Heart left ventricle (tissue), 13 donors: ENCODE measurements at regions not wholly inside any gene's neighbourhood (a gene's known extent, or its start where the extent isn't known, plus 50 kb on each side); places are given as distances from the start of the nearest gene placed in this dataset.

Experiments
- CTCF ChIP-seq, 12 donors: fragments of 200-600 bp; sonication (generic) in 4 of 12; IDR thresholded peaks; one replicate each; pipeline versions ENCODE4 v1.5.0 to v1.8.0; 2018 to 2022; ENCODE audit warnings: antibody characterized with exemption in 12 of 12, mild to moderate bottlenecking in 5 of 12
- POLR2A ChIP-seq, 2 donors: fragments of 450-650 bp; IDR thresholded peaks; one replicate each; pipeline ENCODE4 v1.6.1; 2017; ENCODE audit warnings: antibody characterized with exemption in 2 of 2, mild to moderate bottlenecking in 2 of 2, moderate library complexity in 2 of 2
- donor health status: ischemic (EF 13 %, LVEDD 7.1; RV severe dilation, severe dysfunction).
- donor health status: DM: no; HTN: yes; CAD: no.
- donor health status: DM: no; HTN: no; CAD: no.
- donor health status: ischemic (EF 25% LVEDD 6.9; RV normal size, moderate dysfunction).
- donor health status: ischemic (EF 25% LVEDD 5.7; RV mildly dilated, moderate dysfunction).
- donor health status: ischemic (EF 35%, LVEDD 5.7; RV mildly dilated, moderate dysfunction).
- donor health status: nonischemic (EF 11% LVEDD 7.7; RV severe dilation, severe dysfunction).
- donor health status: DM: yes; HTN: yes; CAD: no.
- donor health status: PGD.
- donor health status: ischemic (EF 29% LVEDD 5.4; RV normal size, mild dysfunction).
- donor health status: nonischemic (EF 23%, LVEDD 6.1; RV moderate dilation, normal function).

DNA sequence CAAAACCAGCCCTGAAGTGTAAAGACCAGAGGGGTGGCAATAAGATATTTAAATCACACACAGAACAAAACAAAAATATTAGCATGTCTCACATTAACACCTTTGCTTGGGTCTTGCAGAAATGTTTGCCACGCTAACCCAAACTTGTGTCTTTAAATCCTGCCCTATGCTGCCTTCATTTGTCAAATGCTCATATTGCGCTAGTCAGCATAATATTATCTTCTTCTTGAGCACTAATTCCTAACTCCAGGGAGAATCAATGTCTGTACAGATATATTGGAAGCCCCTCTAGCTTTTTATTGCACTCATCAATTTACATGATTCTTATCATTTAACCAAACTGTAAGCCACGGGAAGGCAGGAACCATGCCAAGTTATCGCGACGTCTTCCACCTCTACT lies 614.8 kb upstream of the SOX9 start:
- no peak for TF ChIP-seq CTCF (IDR thresholded peaks at IDR 0.05)
- TF ChIP-seq POLR2A (IDR thresholded peaks at IDR 0.05) = no peak
